ENCODE measurements at regions not wholly inside any gene's neighbourhood (a gene's known extent, or its start where the extent isn't known, plus 50 kb on each side); places are given as distances from the start of the nearest gene placed in this dataset.

DNA sequence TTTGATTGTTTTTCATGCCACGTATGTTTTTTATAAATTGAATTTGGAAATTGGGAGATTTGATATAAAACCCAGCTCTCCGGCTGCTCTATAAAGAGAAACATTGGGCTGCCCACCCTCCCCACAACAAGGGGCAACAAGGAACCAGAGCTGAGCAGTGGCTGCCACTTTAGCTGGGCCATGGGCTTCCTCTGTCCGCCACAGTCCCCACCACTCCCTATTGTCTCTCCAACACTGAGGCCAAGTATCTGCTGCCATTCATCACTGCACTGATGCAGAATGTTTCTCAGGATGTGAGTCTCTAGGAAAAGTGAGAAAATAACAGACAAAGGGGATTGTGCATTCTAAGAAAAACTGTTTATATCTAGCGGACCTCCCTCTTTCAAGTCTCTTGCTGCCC lies 106.8 kb downstream of the LITAF start:
- TF ChIP-seq CTCF (IDR thresholded peaks at IDR 0.05), result no peak
- no peak for TF ChIP-seq POLR2A (IDR thresholded peaks at IDR 0.05)
